ENCODE measurements at regions not wholly inside any gene's neighbourhood (a gene's known extent, or its start where the extent isn't known, plus 50 kb on each side); places are given as distances from the start of the nearest gene placed in this dataset.

GRCh38 chr11:128407962-128408361, 179.4 kb downstream of the ETS1 start:
- Histone ChIP-seq H3K79me1 (replicated peaks; ENCODE audit: low read length, poor library complexity, severe bottlenecking) (no peaks in the 10 kb centered on the region), H3K4me2 (ENCODE audit: low read length, poor library complexity, severe bottlenecking) (no peak overlapping the region), H3K36me3 (ENCODE audit: control insufficient read depth in 1 of 2, insufficient read depth in 2 of 2, low read depth in 1 of 2, low read length in 2 of 2) (no peaks in the 10 kb centered on the region), H2BK5ac (ENCODE audit: low read depth, low read length, poor library complexity, severe bottlenecking) (no peak overlapping the region), H3K9me3 (ENCODE audit: control insufficient read depth, low read length) (no peaks in the 10 kb centered on the region), H3K4ac (ENCODE audit: low read depth in 1 of 2, low read length in 2 of 2) (no peak overlapping the region), H3K4me1 (ENCODE audit: control insufficient read depth, insufficient read depth, low read depth, low read length) (no peaks in the 10 kb centered on the region), H3K14ac (ENCODE audit: low read length in 2 of 2) (no peak overlapping the region), H2BK12ac (ENCODE audit: low read length in 2 of 2) (no peak overlapping the region), H2BK120ac (ENCODE audit: low read depth, low read length) (no peak overlapping the region), H2AK5ac (ENCODE audit: low read length, severe bottlenecking) (no peak overlapping the region), H3K18ac (ENCODE audit: low read depth in 1 of 2, low read length in 2 of 2) (no peak overlapping the region), H3K27ac (ENCODE audit: low read length, poor library complexity, severe bottlenecking) (no peak overlapping the region), H4K91ac (ENCODE audit: low read length) (no peak overlapping the region), H2AFZ (ENCODE audit: low read depth, low read length) (no peak overlapping the region), H3K23ac (ENCODE audit: low read length in 2 of 2) (no peak overlapping the region), H3K9ac (ENCODE audit: low read length) (no peak overlapping the region), H3K27me3 (ENCODE audit: control insufficient read depth in 1 of 2, insufficient read depth in 1 of 2, low read length in 2 of 2) (peaks cover 0 to 11% of the 10 kb centered on the region in 2 experiments), H2BK15ac (ENCODE audit: low read depth, poor library complexity, severe bottlenecking) (no peak overlapping the region), H4K8ac (ENCODE audit: low read length) (no peak overlapping the region), H3K4me3 (ENCODE audit: insufficient read depth in 1 of 2, low read depth in 1 of 2, low read length in 2 of 2) (no peak overlapping the region)
- DNase-seq = peak; percentile 85
- no CpG with 5 or more reads among the region's 1 CpG for WGBS

GRCh38 chr11:128405714-128406662, 181.4 kb downstream of the ETS1 start:
- no peak overlapping the region for H3K4me2 ChIP-seq (ENCODE audit: low read length, poor library complexity, severe bottlenecking)
- H3K9me3 ChIP-seq (ENCODE audit: control insufficient read depth, low read length) = no peaks in the 10 kb centered on the region
- 75% methylated on average over 6 of the region's 8 CpGs for WGBS
- no peak for DNase-seq
- no peak overlapping the region for H2AFZ ChIP-seq (ENCODE audit: low read depth, low read length)
- no peaks in the 10 kb centered on the region for H3K4me1 ChIP-seq (ENCODE audit: control insufficient read depth, insufficient read depth, low read depth, low read length)
- peaks cover 0 to 11% of the 10 kb centered on the region in 2 experiments for H3K27me3 ChIP-seq (ENCODE audit: control insufficient read depth in 1 of 2, insufficient read depth in 1 of 2, low read length in 2 of 2)
- no peak overlapping the region for H2BK5ac ChIP-seq (ENCODE audit: low read depth, low read length, poor library complexity, severe bottlenecking)
- H3K18ac ChIP-seq (ENCODE audit: low read depth in 1 of 2, low read length in 2 of 2) = peak overlapping the region; percentile 14 to 46
- H3K79me1 ChIP-seq (replicated peaks; ENCODE audit: low read length, poor library complexity, severe bottlenecking) = no peaks in the 10 kb centered on the region
- H3K9ac ChIP-seq (ENCODE audit: low read length) = peak overlapping the region; percentile 33
- no peaks in the 10 kb centered on the region for H3K36me3 ChIP-seq (ENCODE audit: control insufficient read depth in 1 of 2, insufficient read depth in 2 of 2, low read depth in 1 of 2, low read length in 2 of 2)
- H4K8ac ChIP-seq (ENCODE audit: low read length) = peak overlapping the region; percentile 45
- no peak overlapping the region for H4K91ac ChIP-seq (ENCODE audit: low read length)
- H2BK15ac ChIP-seq (ENCODE audit: low read depth, poor library complexity, severe bottlenecking) = no peak overlapping the region
- peak overlapping the region in 1 of 2 experiments; percentile 44 for H3K4ac ChIP-seq (ENCODE audit: low read depth in 1 of 2, low read length in 2 of 2)
- H2BK120ac ChIP-seq (ENCODE audit: low read depth, low read length) = peak overlapping the region; percentile 71
- no peak overlapping the region for H3K23ac ChIP-seq (ENCODE audit: low read length in 2 of 2)
- H2AK5ac ChIP-seq (ENCODE audit: low read length, severe bottlenecking) = no peak overlapping the region
- peak overlapping the region in 1 of 2 experiments; percentile 42 for H3K4me3 ChIP-seq (ENCODE audit: insufficient read depth in 1 of 2, low read depth in 1 of 2, low read length in 2 of 2)
- H2BK12ac ChIP-seq (ENCODE audit: low read length in 2 of 2) = peak overlapping the region; percentile 45 to 69
- no peak overlapping the region for H3K14ac ChIP-seq (ENCODE audit: low read length in 2 of 2)
- no peak overlapping the region for H3K27ac ChIP-seq (ENCODE audit: low read length, poor library complexity, severe bottlenecking)

- Histone ChIP-seq H2BK5ac (ENCODE audit: low read depth, low read length, poor library complexity, severe bottlenecking) (no peak overlapping the region), H3K9ac (ENCODE audit: low read length) (no peak overlapping the region), H3K27me3 (ENCODE audit: control insufficient read depth in 1 of 2, insufficient read depth in 1 of 2, low read length in 2 of 2) (peaks cover 0 to 11% of the 10 kb centered on the region in 2 experiments), H3K4me1 (ENCODE audit: control insufficient read depth, insufficient read depth, low read depth, low read length) (no peaks in the 10 kb centered on the region), H2AK5ac (ENCODE audit: low read length, severe bottlenecking) (no peak overlapping the region), H3K4me3 (ENCODE audit: insufficient read depth in 1 of 2, low read depth in 1 of 2, low read length in 2 of 2) (no peak overlapping the region), H3K36me3 (ENCODE audit: control insufficient read depth in 1 of 2, insufficient read depth in 2 of 2, low read depth in 1 of 2, low read length in 2 of 2) (no peaks in the 10 kb centered on the region), H2AFZ (ENCODE audit: low read depth, low read length) (no peak overlapping the region), H2BK12ac (ENCODE audit: low read length in 2 of 2) (no peak overlapping the region), H4K91ac (ENCODE audit: low read length) (no peak overlapping the region), H2BK120ac (ENCODE audit: low read depth, low read length) (no peak overlapping the region), H3K4me2 (ENCODE audit: low read length, poor library complexity, severe bottlenecking) (no peak overlapping the region), H4K8ac (ENCODE audit: low read length) (no peak overlapping the region), H3K9me3 (ENCODE audit: control insufficient read depth, low read length) (no peaks in the 10 kb centered on the region), H3K27ac (ENCODE audit: low read length, poor library complexity, severe bottlenecking) (no peak overlapping the region), H3K14ac (ENCODE audit: low read length in 2 of 2) (no peak overlapping the region), H3K4ac (ENCODE audit: low read depth in 1 of 2, low read length in 2 of 2) (no peak overlapping the region), H3K79me1 (replicated peaks; ENCODE audit: low read length, poor library complexity, severe bottlenecking) (no peaks in the 10 kb centered on the region), H2BK15ac (ENCODE audit: low read depth, poor library complexity, severe bottlenecking) (no peak overlapping the region), H3K18ac (ENCODE audit: low read depth in 1 of 2, low read length in 2 of 2) (no peak overlapping the region), H3K23ac (ENCODE audit: low read length in 2 of 2) (no peak overlapping the region)
- 55% methylated on average over 1 of the region's 1 CpG for WGBS
- DNase-seq = no peak
Measured at GRCh38 chr11:128405112-128405511, 182.2 kb downstream of the ETS1 start.

DNA sequence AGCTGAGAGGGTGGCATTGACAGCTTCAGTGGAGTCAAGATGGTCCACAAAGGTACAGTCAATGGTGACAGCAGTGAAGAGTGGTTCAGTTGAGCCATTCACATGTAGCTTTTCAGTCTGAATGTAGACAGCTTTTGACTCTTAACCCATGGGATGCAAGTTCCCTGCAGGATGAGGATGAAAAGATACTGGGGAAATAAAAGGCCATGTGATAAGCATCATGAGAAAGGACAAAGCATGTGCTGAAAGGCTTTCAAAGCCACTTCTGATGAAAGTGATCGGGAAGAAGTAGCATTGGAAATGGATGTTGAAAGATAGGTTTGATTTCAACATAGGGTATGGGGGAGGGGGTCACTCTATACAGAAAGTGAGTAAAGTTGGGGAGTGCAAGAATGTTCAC, 182.9 kb downstream of the ETS1 start:
- Histone ChIP-seq H3K4me2 (ENCODE audit: low read length, poor library complexity, severe bottlenecking) (no peak overlapping the region), H3K4ac (ENCODE audit: low read depth in 1 of 2, low read length in 2 of 2) (peak overlapping the region in 1 of 2 experiments; percentile 15), H3K79me1 (replicated peaks; ENCODE audit: low read length, poor library complexity, severe bottlenecking) (no peaks in the 10 kb centered on the region), H3K9ac (ENCODE audit: low read length) (no peak overlapping the region), H4K91ac (ENCODE audit: low read length) (peak overlapping the region; percentile 43), H3K36me3 (ENCODE audit: control insufficient read depth in 1 of 2, insufficient read depth in 2 of 2, low read depth in 1 of 2, low read length in 2 of 2) (no peaks in the 10 kb centered on the region), H3K27ac (ENCODE audit: low read length, poor library complexity, severe bottlenecking) (no peak overlapping the region), H2BK5ac (ENCODE audit: low read depth, low read length, poor library complexity, severe bottlenecking) (no peak overlapping the region), H3K18ac (ENCODE audit: low read depth in 1 of 2, low read length in 2 of 2) (peak overlapping the region; percentile 48 to 81), H3K4me1 (ENCODE audit: control insufficient read depth, insufficient read depth, low read depth, low read length) (no peaks in the 10 kb centered on the region), H2BK120ac (ENCODE audit: low read depth, low read length) (no peak overlapping the region), H3K9me3 (ENCODE audit: control insufficient read depth, low read length) (no peaks in the 10 kb centered on the region), H3K23ac (ENCODE audit: low read length in 2 of 2) (no peak overlapping the region), H2AFZ (ENCODE audit: low read depth, low read length) (no peak overlapping the region), H3K27me3 (ENCODE audit: control insufficient read depth in 1 of 2, insufficient read depth in 1 of 2, low read length in 2 of 2) (peaks cover 0 to 11% of the 10 kb centered on the region in 2 experiments), H3K4me3 (ENCODE audit: insufficient read depth in 1 of 2, low read depth in 1 of 2, low read length in 2 of 2) (no peak overlapping the region), H2AK5ac (ENCODE audit: low read length, severe bottlenecking) (no peak overlapping the region), H4K8ac (ENCODE audit: low read length) (peak overlapping the region; percentile 14), H3K14ac (ENCODE audit: low read length in 2 of 2) (no peak overlapping the region), H2BK15ac (ENCODE audit: low read depth, poor library complexity, severe bottlenecking) (peak overlapping the region; percentile 57), H2BK12ac (ENCODE audit: low read length in 2 of 2) (peak overlapping the region in 1 of 2 experiments; percentile 60)
- no peak for DNase-seq
- WGBS = 100% methylated on average over 1 of the region's 1 CpG

Data from mesenchymal stem cell (in vitro differentiated cells and primary cell).